Stimulated activated CD4-positive, alpha-beta T cell treated with anti-CD3 and anti-CD28 coated beads, Interleukin-1b, Interleukin-23, amount 100 ng/mL, for 24 hours (primary cell): ENCODE measurements at regions not wholly inside any gene's neighbourhood (a gene's known extent, or its start where the extent isn't known, plus 50 kb on each side); places are given as distances from the start of the nearest gene placed in this dataset.

Experiments used
- DNase-seq, 4 experiments: peaks; one replicate each; pipeline ENCODE4 v3.0.0-alpha.2; 2020; ENCODE audit warnings: low read depth in 4 of 4, low spot score in 1 of 4

DNA sequence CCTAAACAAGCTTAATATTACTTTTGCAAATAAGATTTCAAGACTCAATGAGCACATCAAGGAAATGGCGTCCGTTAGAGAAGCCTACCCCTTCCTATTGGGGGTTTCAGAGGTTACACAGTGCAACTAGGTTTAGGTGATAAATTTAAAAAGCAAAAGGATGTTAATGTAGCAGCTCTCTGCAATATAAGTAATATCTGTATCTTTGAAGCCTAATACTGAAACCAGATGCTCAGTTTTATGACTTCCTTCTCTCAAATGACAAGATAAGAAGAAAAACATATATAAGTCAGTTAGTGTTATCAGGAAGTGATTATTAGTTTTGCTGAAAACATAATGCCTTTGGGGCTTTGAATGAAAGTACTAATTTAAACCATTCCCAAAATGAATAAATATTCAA, 54.3 kb upstream of the MED13 start:
- no peak for DNase-seq
